GM12878 (cell line): ENCODE measurements at regions not wholly inside any gene's neighbourhood (a gene's known extent, or its start where the extent isn't known, plus 50 kb on each side); places are given as distances from the start of the nearest gene placed in this dataset.

Source experiments
- ATAC-seq: fragments of 200-7000 bp; cut with Tn5 transposase; 3 replicates; pipeline ENCODE4 v1.9.1; 2020; ENCODE audit warnings: mild to moderate bottlenecking, moderate library complexity
- BruUV-seq: library from RNA; stranded (reverse); fragments of 400-500 nt; replicated peaks from 2 replicates; lab custom pipeline; 2021; lab: Mats Ljungman, UMichigan
- CTCF ChIA-PET: fragments of 300-600 bp; sonication (Branson Sonifier 250); formaldehyde crosslinking; extraction: SDS; loops from one replicate; lab custom pipeline; 2021; ENCODE audit warnings: inconsistent platforms; lab: Yijun Ruan, JAX
- POLR2A ChIA-PET: fragments of 350-600 bp; formaldehyde crosslinking; extraction: SDS; loops from one replicate; lab custom pipeline; 2021; ENCODE audit warnings: inconsistent platforms; lab: Charles Lee
- RAD21 ChIA-PET: fragments of 300-600 bp; sonication (Branson Sonifier 250); formaldehyde crosslinking; loops from one replicate; lab custom pipeline; 2023; ENCODE audit warnings: antibody characterized with exemption; ENCODE audit not compliant: unreplicated experiment; lab: Charles Lee
- SMC1A ChIA-PET: fragments of 300-600 bp; sonication (Branson Sonifier 250); formaldehyde crosslinking; loops from one replicate; lab custom pipeline; 2023; ENCODE audit not compliant: unreplicated experiment, uncharacterized antibody; lab: Charles Lee
- DNase-seq: peaks from one replicate; pipeline ENCODE4 v3.0.0-alpha.2; 2011; ENCODE audit warnings: low read depth, low spot score
- FAIRE-seq: peaks from 3 replicates; lab custom pipeline; 2011; peaks lifted over from hg19 to GRCh38; lab: Jason Lieb, UNC
- H2AFZ ChIP-seq: 2 replicates; pipeline ENCODE4 v1.6.0; 2011; ENCODE audit warnings: low read depth, low read length, control low read depth; ENCODE audit not compliant: control insufficient read depth
- H3K27ac ChIP-seq: 2 replicates; pipeline ENCODE4 v1.5.1; 2011; ENCODE audit warnings: control low read depth; ENCODE audit not compliant: control insufficient read depth, insufficient read depth
- H3K27me3 ChIP-seq, 2 experiments: replicated peaks in 1 of 2; 2 replicates each; pipeline versions ENCODE4 v1.6.0 to v1.6.1; 2011; ENCODE audit warnings: low read length in 1 of 2; ENCODE audit not compliant: control insufficient read depth in 2 of 2, insufficient read depth in 2 of 2
- H3K36me3 ChIP-seq, 2 experiments: 2 replicates each; pipeline ENCODE4 v1.5.1; 2011; ENCODE audit warnings: low read length in 1 of 2; ENCODE audit not compliant: control insufficient read depth in 2 of 2, insufficient read depth in 2 of 2
- H3K4me1 ChIP-seq: 2 replicates; pipeline ENCODE4 v1.6.1; 2011; ENCODE audit warnings: mild to moderate bottlenecking, low read length, moderate library complexity, mixed read lengths; ENCODE audit not compliant: control insufficient read depth, insufficient read depth
- H3K4me2 ChIP-seq: 2 replicates; pipeline ENCODE4 v1.6.0; 2011; ENCODE audit warnings: control low read depth; ENCODE audit not compliant: control insufficient read depth, insufficient read depth
- H3K4me3 ChIP-seq: fragments of 200-600 bp; sonication (generic); 2 replicates; pipeline ENCODE4 v1.5.1; 2016
- H3K79me2 ChIP-seq: 2 replicates; pipeline ENCODE4 v1.6.0; 2011; ENCODE audit warnings: low read length; ENCODE audit not compliant: control insufficient read depth, insufficient read depth
- H3K9ac ChIP-seq: 2 replicates; pipeline ENCODE4 v1.8.0; 2011; ENCODE audit warnings: low read length, control low read depth, mixed read lengths; ENCODE audit not compliant: control insufficient read depth, insufficient read depth
- H3K9me3 ChIP-seq: replicated peaks from 3 replicates; pipeline ENCODE4 v1.5.1; 2011; ENCODE audit warnings: mild to moderate bottlenecking, low read length; ENCODE audit not compliant: control insufficient read depth, insufficient read depth
- H4K20me1 ChIP-seq: 2 replicates; pipeline ENCODE4 v1.6.0; 2011; ENCODE audit not compliant: control insufficient read depth, insufficient read depth
- ATF7 ChIP-seq: fragments of 450-650 bp; IDR thresholded peaks from 2 replicates; pipeline ENCODE4 v1.6.1; 2016; ENCODE audit warnings: low read depth, mild to moderate bottlenecking
- CTCF ChIP-seq, 3 experiments: IDR thresholded peaks in 2 of 3; conservative IDR thresholded peaks in 1 of 3; 2 replicates each; pipeline ENCODE4 v1.5.1; 2011; ENCODE audit warnings: low read depth in 3 of 3, low read length in 3 of 3, mild to moderate bottlenecking in 3 of 3, control low read depth in 2 of 3, moderate library complexity in 2 of 3, inconsistent platforms in 1 of 3, mixed read lengths in 1 of 3; ENCODE audit not compliant: control insufficient read depth in 2 of 3, insufficient read depth in 1 of 3; ENCODE audit errors: extremely low read depth in 1 of 3
- CUX1 ChIP-seq: IDR thresholded peaks from 2 replicates; pipeline ENCODE4 v1.6.1; 2012; ENCODE audit warnings: improper control_type of control experiment, low read depth, low read length; ENCODE audit not compliant: insufficient replicate concordance
- ETV6 ChIP-seq, 2 experiments: fragments of 450-650 bp in 1 of 2; IDR thresholded peaks in 1 of 2; conservative IDR thresholded peaks in 1 of 2; 2 replicates each; pipeline ENCODE4 v1.6.1; 2014; ENCODE audit warnings: antibody characterized with exemption in 1 of 2, borderline replicate concordance in 1 of 2, low read depth in 1 of 2, mild to moderate bottlenecking in 1 of 2, moderate library complexity in 1 of 2
- FOS ChIP-seq: IDR thresholded peaks from 3 replicates; pipeline ENCODE4 v1.6.1; 2011; ENCODE audit warnings: borderline replicate concordance; ENCODE audit not compliant: insufficient read length; ENCODE audit errors: extremely low read depth
- FOXK2 ChIP-seq: fragments of 450-650 bp; IDR thresholded peaks from 2 replicates; pipeline ENCODE4 v1.6.1; 2017; ENCODE audit warnings: mild to moderate bottlenecking, moderate library complexity
- MYB ChIP-seq: fragments of 150-350 bp; IDR thresholded peaks from 2 replicates; pipeline ENCODE4 v1.6.1; 2014; ENCODE audit warnings: mild to moderate bottlenecking, low read depth, low read length, borderline replicate concordance
- MYC ChIP-seq: IDR thresholded peaks from 2 replicates; pipeline ENCODE4 v1.6.1; 2011; ENCODE audit warnings: mild to moderate bottlenecking, low read length, moderate library complexity, inconsistent platforms; ENCODE audit not compliant: insufficient read depth, insufficient replicate concordance, insufficient read length, severe bottlenecking
- PAX8 ChIP-seq: fragments of 450-650 bp; IDR thresholded peaks from 2 replicates; pipeline ENCODE4 v1.6.1; 2017; ENCODE audit warnings: mild to moderate bottlenecking, moderate library complexity
- ZNF24 ChIP-seq: fragments of 450-650 bp; IDR thresholded peaks from 2 replicates; pipeline ENCODE4 v1.6.1; 2017; ENCODE audit warnings: antibody characterized with exemption, mild to moderate bottlenecking
- ZNF384 ChIP-seq: IDR thresholded peaks from 2 replicates; pipeline ENCODE4 v1.6.1; 2012; ENCODE audit warnings: low read depth, mild to moderate bottlenecking, low read length, improper control_type of control experiment, borderline replicate concordance
- WGBS: methylation state at CpG from one replicate; pipeline ENCODE4 v1.1.6; 2016; ENCODE audit warnings: low lambda C conversion rate; ENCODE audit not compliant: insufficient replicate concordance, insufficient coverage; ENCODE audit errors: missing lambda C conversion rate; 5-methylcytosine and 5-hydroxymethylcytosine counted together
- in situ Hi-C: fragments of 300-500 bp; cut with MboI; formaldehyde crosslinking; loops from 9 replicates; pipeline ENCODE4 v1.14.3; 2018; ENCODE audit warnings: mixed read lengths
- intact Hi-C: fragments of 100-400 bp; cut with micrococcal nuclease; formaldehyde crosslinking; loops from one replicate; pipeline ENCODE4 v1.14.2; 2022; ENCODE audit not compliant: unreplicated experiment

GRCh38 chr6:40930555-40930954, 108.5 kb downstream of the UNC5CL start:
- in situ Hi-C loops: no loop called here
- 0% methylated on average over 3 of the region's 3 CpGs for WGBS
- no peaks in the 10 kb centered on the region for H3K79me2 ChIP-seq
- H3K4me3 ChIP-seq: no peak overlapping the region
- no peak overlapping the region for H3K4me2 ChIP-seq
- no peak overlapping the region for H2AFZ ChIP-seq
- H3K27me3 ChIP-seq: peaks cover under 1 to 2% of the 10 kb centered on the region in 2 experiments
- ChIA-PET RAD21 (no interaction called here), CTCF (no interaction called here), POLR2A (no interaction called here), SMC1A (no interaction called here)
- ATAC-seq (no peak), DNase-seq (no peak), FAIRE-seq (no peak)
- H3K36me3 ChIP-seq: no peaks in the 10 kb centered on the region
- intact Hi-C loops: no loop called here
- TF ChIP-seq MYB (no peak), CTCF (IDR thresholded peaks at IDR 0.05 in 2 of 3, conservative IDR thresholded peaks at IDR 0.05 in 1 of 3; ENCODE audit: control insufficient read depth in 2 of 3, extremely low read depth in 1 of 3, insufficient read depth in 1 of 3, low read depth in 3 of 3, low read length in 3 of 3) (no peak), ETV6 (conservative IDR thresholded peaks at IDR 0.05 in 1 of 2, IDR thresholded peaks at IDR 0.05 in 1 of 2; ENCODE audit: borderline replicate concordance in 1 of 2, low read depth in 1 of 2) (no peak), PAX8 (no peak), ATF7 (no peak), CUX1 (no peak), ZNF384 (no peak), ZNF24 (no peak), MYC (no peak), FOS (no peak), FOXK2 (no peak)
- H3K9ac ChIP-seq: no peak overlapping the region
- no peaks in the 10 kb centered on the region for H4K20me1 ChIP-seq
- H3K27ac ChIP-seq: no peak overlapping the region
- no peaks in the 10 kb centered on the region for H3K4me1 ChIP-seq
- no TSS peak for BruUV-seq
- H3K9me3 ChIP-seq: no peaks in the 10 kb centered on the region
